ENCODE measurements at regions not wholly inside any gene's neighbourhood (a gene's known extent, or its start where the extent isn't known, plus 50 kb on each side); places are given as distances from the start of the nearest gene placed in this dataset.

- TF ChIP-seq POLR2A (IDR thresholded peaks at IDR 0.05; ENCODE audit: low read depth) (no peak), CTCF (IDR thresholded peaks at IDR 0.05) (no peak), POLR2AphosphoS5 (IDR thresholded peaks at IDR 0.05) (no peak), EP300 (IDR thresholded peaks at IDR 0.05) (no peak)
These were observed 167.2 kb upstream of the MGAT5 start for GRCh38 chr2:134086594-134087219.

Data from esophagus muscularis mucosa (tissue), 4 donors.